HG03378 (cell line): ENCODE measurements at regions not wholly inside any gene's neighbourhood (a gene's known extent, or its start where the extent isn't known, plus 50 kb on each side); places are given as distances from the start of the nearest gene placed in this dataset.

Experiments
- ATAC-seq: cut with Tn5 transposase; IDR thresholded peaks from one replicate; pipeline ENCODE4 v1.9.1; 2021; ENCODE audit warnings: mild to moderate bottlenecking, moderate library complexity; ENCODE audit not compliant: unreplicated experiment

- no peak for ATAC-seq
These were observed 55.0 kb downstream of the RPL37A start for GRCh38 chr2:216553482-216554240.

DNA sequence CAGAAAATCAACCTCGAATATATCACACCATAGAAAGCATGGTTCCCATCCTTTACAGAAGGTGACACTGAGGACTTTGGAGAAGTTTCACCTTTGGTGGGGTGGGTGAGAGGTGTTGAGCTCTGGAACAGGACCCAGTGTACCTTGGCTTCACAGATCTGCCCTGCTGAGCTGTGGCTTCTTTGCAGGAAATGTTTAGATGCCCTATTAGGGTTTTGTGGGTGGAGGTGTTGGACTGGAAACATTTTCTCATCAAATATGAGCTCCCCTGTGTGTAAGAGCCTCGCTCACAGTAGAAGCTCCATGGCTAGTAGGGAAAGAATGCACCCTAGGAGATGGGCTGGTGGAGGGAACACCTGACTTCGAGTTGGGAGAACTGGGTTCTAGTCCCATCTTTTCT, 55.6 kb downstream of the RPL37A start:
- ATAC-seq: peak; percentile 57

- peak; percentile 26 for ATAC-seq
These were observed 56.1 kb downstream of the RPL37A start for GRCh38 chr2:216554755-216555154.

DNA sequence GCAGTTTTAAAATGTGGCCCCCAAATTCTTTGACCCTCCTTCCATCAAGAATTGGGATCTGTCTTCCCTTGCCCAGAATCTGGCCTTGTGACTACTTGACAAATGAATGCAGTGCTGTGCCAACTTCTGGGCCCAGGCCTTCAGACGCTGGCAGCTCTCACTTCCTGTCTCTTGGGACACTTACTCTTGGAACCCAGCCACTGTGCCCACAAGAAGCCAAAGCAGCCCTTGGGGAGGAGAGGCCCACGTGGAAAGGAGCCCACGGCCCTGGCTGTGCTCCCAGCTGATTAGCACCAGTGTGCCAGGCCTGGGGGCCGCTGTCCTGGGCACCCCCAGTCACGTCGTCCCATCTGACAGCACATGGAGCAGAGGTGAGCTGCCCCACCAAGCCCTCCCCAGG, 56.6 kb downstream of the RPL37A start:
- no peak for ATAC-seq

DNA sequence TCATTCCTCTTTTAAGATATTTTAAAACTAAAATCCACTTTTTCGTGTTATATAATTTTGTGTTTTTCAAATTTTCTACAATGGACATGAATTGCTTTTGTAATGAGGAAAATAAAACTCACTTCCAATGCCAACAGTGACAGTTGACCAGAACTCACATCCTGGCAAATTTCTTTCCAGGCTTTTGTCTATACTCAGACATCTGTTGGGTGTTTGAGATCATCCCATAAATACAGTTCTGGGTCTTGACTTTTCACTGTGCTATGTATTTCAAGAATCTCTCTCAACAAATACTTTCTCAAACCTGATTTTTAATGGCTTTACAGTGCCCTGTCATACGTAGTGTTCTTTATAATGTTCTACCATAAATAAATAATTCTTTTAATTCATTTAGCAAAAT, 57.6 kb downstream of the RPL37A start:
- no peak for ATAC-seq

GRCh38 chr2:216557413-216557812, 58.8 kb downstream of the RPL37A start:
- no peak for ATAC-seq

- ATAC-seq: no peak
These were observed 59.2 kb downstream of the RPL37A start for GRCh38 chr2:216557820-216558219.

DNA sequence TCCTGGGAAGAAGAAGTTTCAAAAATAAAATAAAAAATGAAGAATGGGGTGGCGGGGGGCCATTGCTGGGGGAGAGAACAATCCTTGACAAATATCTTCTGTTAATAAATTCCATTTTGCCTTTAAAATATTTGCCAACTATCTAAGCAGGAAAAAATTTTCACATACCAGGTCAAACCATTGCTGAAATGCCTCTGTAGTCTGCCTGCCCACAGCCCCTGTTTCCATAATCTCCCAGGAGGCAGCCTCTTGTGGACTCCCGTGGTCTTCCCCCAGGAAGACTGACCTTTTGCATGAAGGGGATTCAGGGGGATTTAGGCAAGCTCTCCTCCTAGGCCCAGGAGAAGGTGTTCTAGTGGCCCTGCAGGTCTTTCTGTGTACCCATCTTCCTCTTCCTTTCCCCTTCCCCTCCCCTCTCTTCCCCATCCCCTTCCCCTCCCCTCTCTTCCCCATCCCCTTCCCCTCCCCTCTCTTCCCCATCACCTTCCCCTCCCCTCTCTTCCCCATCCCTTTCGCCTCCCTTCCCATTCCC, 61.0 kb downstream of the RPL37A start:
- no peak for ATAC-seq

DNA sequence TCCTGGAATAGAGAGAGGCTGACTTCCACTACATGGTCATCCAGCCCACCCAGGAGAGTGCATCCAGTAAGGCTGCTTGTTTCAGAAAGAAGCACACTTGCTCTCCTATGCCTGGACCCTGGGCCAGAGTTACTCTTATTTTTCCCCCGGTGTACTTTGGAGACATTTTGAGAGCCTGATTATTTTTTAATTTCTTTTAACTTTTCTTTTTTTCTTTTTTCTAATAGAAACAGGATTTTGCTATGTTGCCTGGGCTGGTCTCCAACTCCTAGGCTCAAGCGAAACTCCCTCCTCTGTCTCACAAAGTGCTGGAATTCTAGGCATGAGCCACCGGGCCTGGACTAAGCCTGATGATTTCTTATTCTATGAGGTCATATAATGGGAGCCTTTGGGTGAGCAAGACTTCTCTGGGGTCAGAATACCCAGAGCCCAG, 62.2 kb downstream of the RPL37A start:
- ATAC-seq: no peak

DNA sequence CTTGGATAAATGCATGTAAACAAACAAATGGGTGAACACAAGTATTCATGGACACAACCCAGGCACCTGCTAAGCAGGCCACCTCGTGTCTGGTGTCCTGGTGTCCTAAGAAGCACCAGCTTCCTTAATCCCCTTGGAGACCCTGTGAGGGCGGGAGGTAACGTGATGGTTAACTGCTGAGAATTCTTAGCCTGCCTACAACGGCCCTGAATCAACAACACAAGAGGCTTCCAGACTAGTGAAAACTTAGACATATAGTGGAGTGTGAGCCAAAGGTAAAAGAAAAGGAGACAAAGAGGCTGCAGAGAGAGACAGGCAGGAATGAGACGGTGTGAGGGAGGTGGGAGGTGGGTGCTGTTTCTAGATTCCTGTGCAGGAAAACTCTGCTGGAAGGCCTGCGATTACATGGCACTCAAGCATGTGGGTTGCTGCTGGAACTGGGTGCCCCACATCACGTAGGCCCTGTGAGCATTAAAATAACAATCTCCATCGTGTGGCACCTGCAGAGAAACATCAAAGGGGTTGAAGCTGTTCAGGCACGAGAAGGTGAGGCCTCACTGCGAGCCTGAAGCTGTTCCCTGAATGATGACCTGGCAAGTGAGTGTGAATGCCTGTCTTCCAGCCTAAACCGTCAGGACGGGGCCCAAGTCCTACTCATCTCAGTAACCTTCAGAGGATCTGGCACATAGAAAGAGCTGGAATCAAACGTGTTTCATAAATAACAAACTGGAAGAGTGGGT, 64.2 kb downstream of the RPL37A start:
- ATAC-seq: no peak

- ATAC-seq: no peak
These were observed 65.0 kb downstream of the RPL37A start for GRCh38 chr2:216563646-216564045.

- no peak for ATAC-seq
These were observed 66.0 kb downstream of the RPL37A start for GRCh38 chr2:216564611-216565010.

- ATAC-seq: no peak
These were observed 67.3 kb upstream of the IGFBP2 start for GRCh38 chr2:216565956-216566355.

GRCh38 chr2:216568576-216568975, 64.6 kb upstream of the IGFBP2 start:
- no peak for ATAC-seq

GRCh38 chr2:216569765-216570164, 63.5 kb upstream of the IGFBP2 start:
- no peak for ATAC-seq

DNA sequence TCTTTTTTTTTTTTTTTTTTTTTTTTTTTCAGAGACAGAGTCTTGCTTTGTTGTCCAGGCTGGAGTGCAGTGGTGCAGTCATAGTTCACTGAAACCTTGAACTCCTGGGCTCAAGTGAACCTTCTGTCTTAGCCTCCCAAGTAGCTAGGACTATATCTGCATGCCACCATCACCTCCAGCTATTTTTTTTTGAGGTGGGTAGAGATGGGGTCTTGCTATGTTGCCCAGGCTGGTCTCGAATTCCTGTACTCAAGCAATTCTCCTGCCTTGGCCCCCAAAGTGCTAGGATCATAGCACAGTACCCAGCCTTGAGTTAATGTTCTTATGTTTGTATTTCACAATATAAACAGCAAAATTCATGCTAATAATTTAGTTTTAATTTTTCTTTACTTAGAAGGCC, 62.9 kb upstream of the IGFBP2 start:
- no peak for ATAC-seq

DNA sequence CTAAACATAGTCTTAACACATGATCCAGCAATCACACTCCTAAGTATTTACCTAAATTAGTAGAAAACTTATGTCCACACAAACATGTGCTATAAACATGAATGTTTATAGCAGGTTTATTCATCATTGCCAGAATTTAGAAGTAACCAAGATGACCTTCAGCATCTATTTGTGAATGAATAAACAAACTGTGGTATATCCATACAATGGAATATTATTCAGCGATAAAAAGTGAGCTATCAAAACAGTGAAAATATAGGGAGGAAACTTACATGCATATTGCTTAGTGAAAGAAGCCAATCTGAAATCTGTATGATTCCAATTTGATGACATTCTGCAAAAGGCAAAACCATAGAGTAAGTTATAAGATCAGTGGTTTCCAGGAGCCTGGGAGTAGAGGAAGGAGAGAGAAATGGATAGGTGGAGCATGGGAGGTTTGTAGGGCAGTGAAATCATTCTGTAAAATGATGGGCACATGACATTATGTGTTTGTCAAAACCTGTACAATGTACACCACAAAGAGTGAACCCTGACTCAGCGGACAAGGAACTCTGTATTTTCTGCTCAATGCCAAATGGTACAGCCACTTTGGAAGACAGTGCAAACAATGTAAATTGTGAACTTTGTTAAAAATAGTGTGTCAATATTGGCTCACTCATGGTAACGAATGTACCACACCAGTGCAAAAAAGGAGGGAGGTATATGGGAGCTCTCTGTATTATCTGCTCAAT, 61.9 kb upstream of the IGFBP2 start:
- no peak for ATAC-seq

GRCh38 chr2:216571909-216572513, 61.2 kb upstream of the IGFBP2 start:
- no peak for ATAC-seq

DNA sequence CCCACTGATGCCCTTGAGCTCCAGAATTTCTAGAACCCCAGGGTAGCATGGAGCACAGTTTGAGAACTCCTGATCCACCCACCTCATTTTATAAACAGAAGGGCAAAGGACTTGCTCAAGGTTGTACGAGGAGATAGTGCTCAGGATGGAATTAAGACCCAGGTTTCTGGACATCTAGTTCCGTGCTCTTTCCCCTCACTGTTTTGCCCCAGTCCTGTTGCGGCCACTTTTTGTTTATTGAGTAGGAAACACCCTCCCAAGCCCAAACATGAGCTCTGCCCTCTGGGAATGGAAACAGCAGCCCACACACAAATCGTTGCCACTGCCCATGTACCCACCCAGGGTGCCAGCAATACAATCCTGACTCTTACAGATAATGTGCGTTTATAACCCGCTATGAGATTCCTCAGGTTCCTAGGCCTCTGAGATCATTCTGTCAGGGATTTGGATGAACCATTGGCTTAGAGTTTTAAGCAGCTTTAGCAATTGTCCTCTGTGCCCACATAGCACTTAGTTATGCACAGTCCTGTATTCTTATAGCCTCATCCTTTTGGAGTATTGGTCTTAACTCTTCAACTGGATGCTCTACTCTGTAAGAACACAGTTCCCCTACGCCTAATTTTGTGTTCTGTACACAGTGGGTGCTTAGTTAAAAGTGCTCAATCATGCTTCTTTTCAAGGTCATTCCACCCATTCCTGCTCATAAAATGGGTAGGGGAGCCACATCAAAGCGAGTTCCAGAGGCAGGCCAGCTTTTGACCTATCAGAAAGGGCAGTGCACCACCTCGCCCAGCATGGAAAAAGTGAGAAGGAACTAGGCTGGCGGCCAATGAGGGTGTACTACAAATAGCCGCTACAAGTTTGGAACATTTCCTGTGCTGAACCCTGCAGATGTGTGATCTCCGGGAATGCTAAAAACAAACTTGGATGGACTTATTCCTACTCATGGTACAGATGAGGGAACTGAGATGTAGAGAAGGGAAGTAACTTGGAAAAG, 60.3 kb upstream of the IGFBP2 start:
- ATAC-seq: no peak

- ATAC-seq: no peak
These were observed 59.2 kb upstream of the IGFBP2 start for GRCh38 chr2:216574046-216574445.
